ENCODE measurements at regions not wholly inside any gene's neighbourhood (a gene's known extent, or its start where the extent isn't known, plus 50 kb on each side); places are given as distances from the start of the nearest gene placed in this dataset.

DNA sequence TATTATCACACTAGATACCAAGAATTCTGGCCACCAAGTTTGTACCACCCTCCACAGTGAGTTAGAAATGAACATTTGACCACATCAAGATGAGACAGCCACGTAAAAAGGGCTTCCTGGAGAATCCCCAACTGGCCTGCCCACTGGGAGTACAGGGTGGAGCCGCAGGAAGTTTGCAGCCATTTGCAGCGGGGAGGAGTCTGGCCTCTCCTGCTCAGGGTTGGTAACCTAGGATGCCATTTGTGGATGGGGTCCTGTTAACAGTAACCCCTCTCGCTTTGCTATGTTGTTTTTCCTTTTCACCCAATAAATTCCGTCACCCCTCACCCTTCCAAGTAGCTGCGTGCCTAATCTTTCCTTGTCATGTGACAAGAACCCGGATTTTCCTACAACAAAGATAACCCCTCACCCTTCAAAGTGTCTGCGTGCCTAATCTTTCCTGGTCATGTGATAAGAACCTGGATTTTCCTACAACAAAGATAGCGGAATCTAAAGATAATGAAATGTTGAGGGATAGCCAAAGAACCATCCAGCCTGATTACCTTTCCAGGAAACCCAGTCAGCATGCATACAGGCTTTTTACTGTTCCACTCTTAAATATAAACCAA is 245.4 kb downstream of the NAF1 start:
- no peak overlapping the region for H3K4me3 ChIP-seq (ENCODE audit: low read length)
- TF ChIP-seq, protein P1, sequence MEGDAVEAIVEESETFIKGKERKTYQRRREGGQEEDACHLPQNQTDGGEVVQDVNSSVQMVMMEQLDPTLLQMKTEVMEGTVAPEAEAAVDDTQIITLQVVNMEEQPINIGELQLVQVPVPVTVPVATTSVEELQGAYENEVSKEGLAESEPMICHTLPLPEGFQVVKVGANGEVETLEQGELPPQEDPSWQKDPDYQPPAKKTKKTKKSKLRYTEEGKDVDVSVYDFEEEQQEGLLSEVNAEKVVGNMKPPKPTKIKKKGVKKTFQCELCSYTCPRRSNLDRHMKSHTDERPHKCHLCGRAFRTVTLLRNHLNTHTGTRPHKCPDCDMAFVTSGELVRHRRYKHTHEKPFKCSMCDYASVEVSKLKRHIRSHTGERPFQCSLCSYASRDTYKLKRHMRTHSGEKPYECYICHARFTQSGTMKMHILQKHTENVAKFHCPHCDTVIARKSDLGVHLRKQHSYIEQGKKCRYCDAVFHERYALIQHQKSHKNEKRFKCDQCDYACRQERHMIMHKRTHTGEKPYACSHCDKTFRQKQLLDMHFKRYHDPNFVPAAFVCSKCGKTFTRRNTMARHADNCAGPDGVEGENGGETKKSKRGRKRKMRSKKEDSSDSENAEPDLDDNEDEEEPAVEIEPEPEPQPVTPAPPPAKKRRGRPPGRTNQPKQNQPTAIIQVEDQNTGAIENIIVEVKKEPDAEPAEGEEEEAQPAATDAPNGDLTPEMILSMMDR (IDR thresholded peaks at IDR 0.05; ENCODE audit: insufficient read depth, low read depth, low read length, missing control alignments): no peak
- no peak for DNase-seq (ENCODE audit: low read depth)

- no peak for DNase-seq (ENCODE audit: low read depth)
- TF ChIP-seq, protein P1 (IDR thresholded peaks at IDR 0.05; ENCODE audit: insufficient read depth, low read depth, low read length, missing control alignments): no peak
- H3K4me3 ChIP-seq (ENCODE audit: low read length): no peak overlapping the region
Measured at GRCh38 chr4:162920649-162921048, 246.0 kb downstream of the NAF1 start.

GRCh38 chr4:162912482-162912881 is 254.2 kb downstream of the NAF1 start:
- no peak overlapping the region for H3K4me3 ChIP-seq (ENCODE audit: low read length)
- TF ChIP-seq, protein P1 (IDR thresholded peaks at IDR 0.05; ENCODE audit: insufficient read depth, low read depth, low read length, missing control alignments): no peak
- no peak for DNase-seq (ENCODE audit: low read depth)

DNA sequence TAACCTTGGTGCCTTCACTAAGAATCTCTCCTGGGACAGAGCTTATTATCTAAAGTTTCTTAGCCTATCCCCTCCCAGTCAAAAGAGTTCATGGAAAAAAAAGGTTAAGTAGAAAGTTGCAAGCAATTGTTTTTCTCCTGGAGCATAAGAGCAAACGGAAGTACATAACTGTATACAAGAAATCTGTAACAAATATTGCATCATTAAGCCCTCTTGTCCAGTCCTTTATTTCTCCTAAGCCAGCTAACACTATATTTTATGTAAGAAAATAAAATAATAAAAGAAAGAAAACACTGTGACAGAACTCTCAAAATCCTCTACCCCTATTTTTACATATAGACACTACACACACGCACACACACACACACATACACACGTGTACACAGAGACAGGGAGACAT is 255.3 kb downstream of the NAF1 start:
- H3K4me3 ChIP-seq (ENCODE audit: low read length): no peak overlapping the region
- TF ChIP-seq, protein P1 (IDR thresholded peaks at IDR 0.05; ENCODE audit: insufficient read depth, low read depth, low read length, missing control alignments): no peak
- DNase-seq (ENCODE audit: low read depth): no peak

GRCh38 chr4:162909952-162910351 is 256.7 kb downstream of the NAF1 start:
- DNase-seq (ENCODE audit: low read depth): no peak
- TF ChIP-seq, protein P1 (IDR thresholded peaks at IDR 0.05; ENCODE audit: insufficient read depth, low read depth, low read length, missing control alignments): no peak
- no peak overlapping the region for H3K4me3 ChIP-seq (ENCODE audit: low read length)

- TF ChIP-seq, protein P1 (IDR thresholded peaks at IDR 0.05; ENCODE audit: insufficient read depth, low read depth, low read length, missing control alignments): no peak
- no peak overlapping the region for H3K4me3 ChIP-seq (ENCODE audit: low read length)
- no peak for DNase-seq (ENCODE audit: low read depth)
Measured at GRCh38 chr4:162894387-162894786, 272.3 kb downstream of the NAF1 start.
